GM13977 (cell line): ENCODE measurements at regions not wholly inside any gene's neighbourhood (a gene's known extent, or its start where the extent isn't known, plus 50 kb on each side); places are given as distances from the start of the nearest gene placed in this dataset.

Experiments
- DNase-seq: peaks from one replicate; pipeline ENCODE4 v3.0.0; 2012; ENCODE audit warnings: low spot score
- in situ Hi-C: fragments of 300-500 bp; cut with MboI; formaldehyde crosslinking; loops from one replicate; pipeline ENCODE4 v1.12.0; 2022; ENCODE audit warnings: low sequenced_read_pairs, low pct_unique_long_range_greater_than_20kb, mixed read lengths, inconsistent platforms; ENCODE audit not compliant: unreplicated experiment
- TF ChIP-seq, protein P1 (sequence below): IDR thresholded peaks from 2 replicates; pipeline ENCODE4 v1.5.1; 2012; ENCODE audit warnings: mild to moderate bottlenecking, control low read depth; ENCODE audit not compliant: insufficient read depth; ENCODE audit errors: extremely low read depth, missing control alignments

GRCh38 chr13:80284290-80284689 is 56.6 kb downstream of the SPRY2 start:
- TF ChIP-seq, protein P1, sequence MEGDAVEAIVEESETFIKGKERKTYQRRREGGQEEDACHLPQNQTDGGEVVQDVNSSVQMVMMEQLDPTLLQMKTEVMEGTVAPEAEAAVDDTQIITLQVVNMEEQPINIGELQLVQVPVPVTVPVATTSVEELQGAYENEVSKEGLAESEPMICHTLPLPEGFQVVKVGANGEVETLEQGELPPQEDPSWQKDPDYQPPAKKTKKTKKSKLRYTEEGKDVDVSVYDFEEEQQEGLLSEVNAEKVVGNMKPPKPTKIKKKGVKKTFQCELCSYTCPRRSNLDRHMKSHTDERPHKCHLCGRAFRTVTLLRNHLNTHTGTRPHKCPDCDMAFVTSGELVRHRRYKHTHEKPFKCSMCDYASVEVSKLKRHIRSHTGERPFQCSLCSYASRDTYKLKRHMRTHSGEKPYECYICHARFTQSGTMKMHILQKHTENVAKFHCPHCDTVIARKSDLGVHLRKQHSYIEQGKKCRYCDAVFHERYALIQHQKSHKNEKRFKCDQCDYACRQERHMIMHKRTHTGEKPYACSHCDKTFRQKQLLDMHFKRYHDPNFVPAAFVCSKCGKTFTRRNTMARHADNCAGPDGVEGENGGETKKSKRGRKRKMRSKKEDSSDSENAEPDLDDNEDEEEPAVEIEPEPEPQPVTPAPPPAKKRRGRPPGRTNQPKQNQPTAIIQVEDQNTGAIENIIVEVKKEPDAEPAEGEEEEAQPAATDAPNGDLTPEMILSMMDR, result no peak
- in situ Hi-C loops, result no loop called here
- no peak for DNase-seq

GRCh38 chr13:80278706-80279105 is 62.2 kb downstream of the SPRY2 start:
- in situ Hi-C loops, result no loop called here
- TF ChIP-seq, protein P1, result no peak
- DNase-seq, result no peak

GRCh38 chr13:80276371-80277289 is 64.3 kb downstream of the SPRY2 start:
- in situ Hi-C loops, result no loop called here
- TF ChIP-seq, protein P1, result no peak
- no peak for DNase-seq

DNA sequence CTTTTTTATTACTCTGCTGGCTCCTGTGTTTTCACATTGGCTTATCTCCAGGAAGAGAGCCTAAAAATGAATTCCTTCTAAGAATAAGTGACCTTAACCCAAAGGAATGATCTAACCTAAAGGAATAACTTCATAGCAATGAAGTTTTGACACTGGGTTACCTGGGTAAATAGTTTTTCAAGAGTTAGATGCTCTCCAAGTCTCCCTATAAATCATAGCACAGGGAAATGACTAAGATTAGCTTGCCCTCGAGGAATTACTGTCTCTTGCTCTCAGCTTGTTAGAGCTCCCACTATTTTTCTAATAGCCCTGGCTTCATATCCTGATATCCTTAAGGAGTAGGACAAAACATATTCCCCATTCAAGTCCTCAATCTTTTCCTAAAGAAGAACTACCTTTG is 66.3 kb downstream of the SPRY2 start:
- TF ChIP-seq, protein P1, result no peak
- in situ Hi-C loops, result no loop called here
- no peak for DNase-seq

- no peak for DNase-seq
- in situ Hi-C loops, result no loop called here
- TF ChIP-seq, protein P1, result no peak
Measured at GRCh38 chr13:80273718-80274117, 67.2 kb downstream of the SPRY2 start.

DNA sequence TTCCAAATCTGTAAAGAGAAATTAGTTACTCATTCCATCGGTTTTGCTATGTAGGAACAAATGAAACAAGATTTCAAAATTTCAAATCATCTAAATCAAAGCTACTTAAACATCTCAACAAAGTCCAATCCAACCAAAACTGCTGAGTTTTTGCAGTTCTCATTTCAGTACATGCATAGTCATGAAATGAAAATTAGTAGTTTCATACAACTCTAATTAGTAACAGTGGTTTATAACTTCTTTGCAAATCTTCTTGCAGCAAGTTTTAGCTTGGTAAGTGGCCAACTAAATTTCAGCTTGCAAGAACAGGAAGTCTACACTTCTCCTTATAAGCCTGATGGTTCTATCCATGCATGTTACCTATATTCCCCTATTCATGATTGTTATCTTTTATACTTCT is 75.6 kb downstream of the SPRY2 start:
- no peak for DNase-seq
- in situ Hi-C loops, result no loop called here
- TF ChIP-seq, protein P1, result no peak
